ENCODE measurements at regions not wholly inside any gene's neighbourhood (a gene's known extent, or its start where the extent isn't known, plus 50 kb on each side); places are given as distances from the start of the nearest gene placed in this dataset.
"Not testable (repeated sequence)": the region's sequence is repeated elsewhere in the genome, so short reads cannot be mapped to it uniquely, and the experiment has no call there.

DNA sequence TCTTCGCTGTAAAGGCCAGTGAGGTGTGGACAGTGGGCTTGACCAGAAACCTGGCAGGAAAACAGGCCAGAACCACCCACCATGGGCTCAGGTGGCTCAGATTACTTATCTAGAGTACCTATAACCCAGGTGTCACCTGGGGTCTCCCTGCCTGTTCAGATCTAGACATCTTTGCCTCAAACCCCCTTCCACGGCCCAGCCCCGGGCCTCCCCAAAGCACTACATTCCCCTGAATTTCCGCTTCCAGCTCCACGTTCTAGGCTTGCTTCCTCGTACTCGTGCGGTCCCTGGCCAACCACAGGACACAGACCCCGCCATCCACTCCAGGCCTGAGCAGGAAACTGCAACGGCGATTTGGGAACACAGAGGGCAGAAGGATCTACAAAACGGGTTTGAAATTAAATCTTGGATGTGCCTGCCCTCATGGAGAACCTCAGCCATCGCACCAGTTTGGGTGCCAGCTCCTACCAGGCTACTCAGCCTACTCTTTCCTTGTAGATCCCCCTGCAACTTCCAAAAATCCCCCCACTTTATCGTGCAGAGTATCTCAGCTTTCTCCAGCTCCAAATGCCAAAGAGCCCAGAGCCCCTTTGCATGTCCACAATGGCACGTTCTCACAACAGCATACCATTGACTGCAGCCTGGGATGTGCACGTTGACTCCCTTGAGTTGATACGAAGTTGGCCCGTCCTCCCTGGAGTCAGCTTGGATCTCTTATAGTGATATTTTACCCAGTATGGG is 62.7 kb upstream of the CACUL1 start:
- no peak overlapping the region for H3K27ac ChIP-seq (ENCODE audit: low read depth in 2 of 2, low read length in 2 of 2)
- no peaks in the 10 kb centered on the region for H3K9me3 ChIP-seq (ENCODE audit: control insufficient read depth in 2 of 2, low read length in 2 of 2)
- H3K4me3 ChIP-seq (ENCODE audit: low read length in 2 of 2) = no peak overlapping the region
- no peaks in the 10 kb centered on the region for H3K36me3 ChIP-seq (ENCODE audit: control insufficient read depth in 2 of 2, insufficient read depth in 2 of 2, low read length in 2 of 2)
- H3K9ac ChIP-seq (ENCODE audit: low read depth in 1 of 2, low read length in 2 of 2) = no peak overlapping the region
- H3K4me1 ChIP-seq (ENCODE audit: control insufficient read depth in 2 of 2, insufficient read depth in 2 of 2, low read length in 2 of 2) = no peaks in the 10 kb centered on the region
- no peaks in the 10 kb centered on the region for H3K27me3 ChIP-seq (ENCODE audit: control insufficient read depth in 2 of 2, insufficient read depth in 2 of 2, low read length in 2 of 2)

- no peaks in the 10 kb centered on the region for H3K27me3 ChIP-seq (ENCODE audit: control insufficient read depth in 2 of 2, insufficient read depth in 2 of 2, low read length in 2 of 2)
- H3K4me1 ChIP-seq (ENCODE audit: control insufficient read depth in 2 of 2, insufficient read depth in 2 of 2, low read length in 2 of 2) = no peaks in the 10 kb centered on the region
- H3K9me3 ChIP-seq (ENCODE audit: control insufficient read depth in 2 of 2, low read length in 2 of 2) = no peaks in the 10 kb centered on the region
- no peak overlapping the region for H3K27ac ChIP-seq (ENCODE audit: low read depth in 2 of 2, low read length in 2 of 2)
- no peaks in the 10 kb centered on the region for H3K36me3 ChIP-seq (ENCODE audit: control insufficient read depth in 2 of 2, insufficient read depth in 2 of 2, low read length in 2 of 2)
- H3K4me3 ChIP-seq (ENCODE audit: low read length in 2 of 2) = no peak overlapping the region
- H3K9ac ChIP-seq (ENCODE audit: low read depth in 1 of 2, low read length in 2 of 2) = no peak overlapping the region
These were observed 64.0 kb upstream of the CACUL1 start for GRCh38 chr10:118818621-118819221.

- no peak overlapping the region for H3K27ac ChIP-seq (ENCODE audit: low read depth in 2 of 2, low read length in 2 of 2)
- H3K9me3 ChIP-seq (ENCODE audit: control insufficient read depth in 2 of 2, low read length in 2 of 2) = no peaks in the 10 kb centered on the region
- no peak overlapping the region for H3K9ac ChIP-seq (ENCODE audit: low read depth in 1 of 2, low read length in 2 of 2)
- no peaks in the 10 kb centered on the region for H3K36me3 ChIP-seq (ENCODE audit: control insufficient read depth in 2 of 2, insufficient read depth in 2 of 2, low read length in 2 of 2)
- H3K27me3 ChIP-seq (ENCODE audit: control insufficient read depth in 2 of 2, insufficient read depth in 2 of 2, low read length in 2 of 2) = no peaks in the 10 kb centered on the region
- H3K4me3 ChIP-seq (ENCODE audit: low read length in 2 of 2) = no peak overlapping the region
- H3K4me1 ChIP-seq (ENCODE audit: control insufficient read depth in 2 of 2, insufficient read depth in 2 of 2, low read length in 2 of 2) = no peaks in the 10 kb centered on the region
These were observed 65.8 kb upstream of the CACUL1 start for GRCh38 chr10:118820326-118821116.

DNA sequence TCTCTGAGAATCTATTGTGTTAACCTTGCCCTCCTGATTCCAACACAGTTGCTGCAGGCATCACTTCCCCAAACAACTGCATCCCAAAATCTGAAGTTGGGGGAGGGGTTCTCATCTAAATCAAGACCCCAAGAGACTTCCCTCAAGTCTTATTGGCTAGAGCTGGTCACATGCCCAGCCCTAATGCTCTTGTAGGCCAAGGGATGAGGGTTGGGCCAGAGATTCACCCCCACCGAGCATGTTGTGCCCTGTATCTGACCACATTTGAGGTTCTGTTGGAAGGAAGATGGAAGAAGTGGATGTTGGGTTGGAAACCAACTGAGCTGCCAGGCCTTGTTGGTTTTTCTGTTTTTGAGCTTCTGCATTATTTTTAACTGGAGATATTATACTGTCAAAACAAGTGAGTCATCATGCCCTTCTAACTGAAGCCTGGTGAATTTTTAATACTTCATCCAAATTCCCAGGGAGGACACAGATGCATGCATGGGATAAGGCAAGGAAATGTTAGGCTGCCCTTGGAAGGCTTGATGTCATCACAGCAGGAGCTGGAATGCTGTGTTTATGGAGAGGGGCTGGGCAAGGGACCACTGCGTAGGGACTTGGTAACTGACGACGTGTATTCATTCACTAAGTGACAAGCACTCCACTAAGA is 68.6 kb upstream of the CACUL1 start:
- Histone ChIP-seq H3K27ac (ENCODE audit: low read depth in 2 of 2, low read length in 2 of 2) (no peak overlapping the region), H3K4me3 (ENCODE audit: low read length in 2 of 2) (no peak overlapping the region), H3K9me3 (ENCODE audit: control insufficient read depth in 2 of 2, low read length in 2 of 2) (no peaks in the 10 kb centered on the region), H3K27me3 (ENCODE audit: control insufficient read depth in 2 of 2, insufficient read depth in 2 of 2, low read length in 2 of 2) (no peaks in the 10 kb centered on the region), H3K9ac (ENCODE audit: low read depth in 1 of 2, low read length in 2 of 2) (no peak overlapping the region), H3K36me3 (ENCODE audit: control insufficient read depth in 2 of 2, insufficient read depth in 2 of 2, low read length in 2 of 2) (no peaks in the 10 kb centered on the region), H3K4me1 (ENCODE audit: control insufficient read depth in 2 of 2, insufficient read depth in 2 of 2, low read length in 2 of 2) (no peaks in the 10 kb centered on the region)

DNA sequence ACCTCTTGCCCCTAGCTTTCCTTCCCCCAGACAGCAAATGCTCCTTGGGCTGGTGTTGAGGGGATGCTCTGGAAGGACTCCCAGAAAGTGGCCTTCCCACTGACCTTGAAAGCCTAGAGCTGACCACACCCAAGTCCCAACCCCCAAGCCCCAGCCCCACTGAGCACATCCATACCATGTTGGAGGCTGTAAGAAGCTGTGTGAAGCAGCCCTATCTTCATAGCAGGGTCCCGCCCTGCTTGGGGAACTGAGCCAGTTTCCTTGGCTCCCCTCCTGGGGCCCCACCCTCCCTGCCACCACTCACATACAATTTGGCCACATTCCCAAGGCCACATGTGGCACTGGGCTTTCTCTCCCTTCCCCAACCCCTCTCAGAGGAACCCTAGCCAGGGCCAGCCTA is 72.3 kb upstream of the CACUL1 start:
- Histone ChIP-seq H3K4me1 (ENCODE audit: control insufficient read depth in 2 of 2, insufficient read depth in 2 of 2, low read length in 2 of 2) (peaks cover 0 to 2% of the 10 kb centered on the region in 2 donors), H3K27ac (ENCODE audit: low read depth in 2 of 2, low read length in 2 of 2) (no peak overlapping the region), H3K9ac (ENCODE audit: low read depth in 1 of 2, low read length in 2 of 2) (no peak overlapping the region), H3K36me3 (ENCODE audit: control insufficient read depth in 2 of 2, insufficient read depth in 2 of 2, low read length in 2 of 2) (no peaks in the 10 kb centered on the region), H3K9me3 (ENCODE audit: control insufficient read depth in 2 of 2, low read length in 2 of 2) (no peaks in the 10 kb centered on the region), H3K27me3 (ENCODE audit: control insufficient read depth in 2 of 2, insufficient read depth in 2 of 2, low read length in 2 of 2) (no peaks in the 10 kb centered on the region), H3K4me3 (ENCODE audit: low read length in 2 of 2) (no peak overlapping the region)

DNA sequence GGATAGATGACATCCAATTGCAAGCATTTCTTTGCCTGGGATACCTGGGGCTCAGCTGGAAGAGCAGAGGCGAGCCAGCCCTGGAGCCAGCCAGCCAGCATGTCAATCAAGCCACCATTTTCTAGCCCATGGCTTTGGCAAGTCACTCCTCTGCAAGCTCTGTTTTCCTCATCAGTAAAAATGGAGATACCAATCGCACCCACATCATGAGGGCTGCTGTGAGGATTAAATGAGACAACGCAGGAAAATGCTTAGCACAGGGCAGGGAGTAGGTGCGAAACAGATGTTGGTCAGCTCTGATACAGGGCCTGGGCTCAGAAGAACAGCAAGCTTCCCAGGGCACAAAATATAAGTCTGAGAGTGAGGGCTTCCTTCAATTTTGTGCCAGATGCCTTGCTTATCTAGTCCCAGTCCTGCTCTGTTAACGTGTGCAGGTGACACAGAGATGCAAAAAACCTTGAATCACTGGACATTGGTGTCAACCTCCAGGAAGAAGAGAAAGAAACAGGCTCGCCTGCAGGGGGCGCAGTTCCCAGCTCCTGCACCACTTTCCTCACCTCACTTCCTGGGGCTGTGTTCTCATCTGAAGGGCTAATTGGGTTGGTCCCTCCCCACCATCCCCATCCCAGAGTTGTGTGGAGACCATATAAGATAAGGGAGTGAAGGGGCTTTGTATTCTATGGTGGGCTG is 72.8 kb upstream of the CACUL1 start:
- Histone ChIP-seq H3K4me1 (ENCODE audit: control insufficient read depth in 2 of 2, insufficient read depth in 2 of 2, low read length in 2 of 2) (peaks cover 0 to 3% of the 10 kb centered on the region in 2 donors), H3K36me3 (ENCODE audit: control insufficient read depth in 2 of 2, insufficient read depth in 2 of 2, low read length in 2 of 2) (no peaks in the 10 kb centered on the region), H3K9me3 (ENCODE audit: control insufficient read depth in 2 of 2, low read length in 2 of 2) (no peaks in the 10 kb centered on the region), H3K9ac (ENCODE audit: low read depth in 1 of 2, low read length in 2 of 2) (no peak overlapping the region), H3K27me3 (ENCODE audit: control insufficient read depth in 2 of 2, insufficient read depth in 2 of 2, low read length in 2 of 2) (no peaks in the 10 kb centered on the region), H3K4me3 (ENCODE audit: low read length in 2 of 2) (no peak overlapping the region), H3K27ac (ENCODE audit: low read depth in 2 of 2, low read length in 2 of 2) (no peak overlapping the region)

DNA sequence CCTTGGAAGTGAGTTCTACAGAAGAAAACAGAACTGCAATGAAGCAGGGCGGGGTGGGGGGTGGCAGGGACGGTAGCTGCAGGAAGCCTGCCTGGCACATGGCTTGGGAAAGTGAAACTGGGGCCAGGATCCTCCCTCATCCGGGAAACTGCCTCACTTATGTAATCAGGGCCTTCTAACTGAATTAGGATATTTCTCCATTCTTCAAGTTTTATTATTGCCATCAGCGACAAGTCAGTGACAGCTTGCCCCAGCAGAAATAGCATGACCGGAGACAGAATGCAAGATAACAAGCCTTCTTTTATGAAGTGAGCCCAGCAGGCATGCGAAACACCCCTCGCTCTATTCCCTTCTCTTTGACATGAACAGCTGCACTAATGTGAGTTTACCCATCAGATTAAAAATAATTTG is 77.5 kb upstream of the CACUL1 start:
- H3K4me3 ChIP-seq (ENCODE audit: low read length in 2 of 2) = peak overlapping the region in 1 of 2 donors; percentile 41
- H3K27me3 ChIP-seq (ENCODE audit: control insufficient read depth in 2 of 2, insufficient read depth in 2 of 2, low read length in 2 of 2) = no peaks in the 10 kb centered on the region
- no peaks in the 10 kb centered on the region for H3K9me3 ChIP-seq (ENCODE audit: control insufficient read depth in 2 of 2, low read length in 2 of 2)
- no peaks in the 10 kb centered on the region for H3K36me3 ChIP-seq (ENCODE audit: control insufficient read depth in 2 of 2, insufficient read depth in 2 of 2, low read length in 2 of 2)
- peaks cover 0 to 3% of the 10 kb centered on the region in 2 donors for H3K4me1 ChIP-seq (ENCODE audit: control insufficient read depth in 2 of 2, insufficient read depth in 2 of 2, low read length in 2 of 2)
- peak overlapping the region in 1 of 2 donors; percentile 43 for H3K27ac ChIP-seq (ENCODE audit: low read depth in 2 of 2, low read length in 2 of 2)
- H3K9ac ChIP-seq (ENCODE audit: low read depth in 1 of 2, low read length in 2 of 2) = no peak overlapping the region

- H3K9me3 ChIP-seq (ENCODE audit: control insufficient read depth in 2 of 2, low read length in 2 of 2); H3K9ac ChIP-seq (ENCODE audit: low read depth in 1 of 2, low read length in 2 of 2); H3K27ac ChIP-seq (ENCODE audit: low read depth in 2 of 2, low read length in 2 of 2); H3K27me3 ChIP-seq (ENCODE audit: control insufficient read depth in 2 of 2, insufficient read depth in 2 of 2, low read length in 2 of 2); H3K4me3 ChIP-seq (ENCODE audit: low read length in 2 of 2); H3K36me3 ChIP-seq (ENCODE audit: control insufficient read depth in 2 of 2, insufficient read depth in 2 of 2, low read length in 2 of 2); H3K4me1 ChIP-seq (ENCODE audit: control insufficient read depth in 2 of 2, insufficient read depth in 2 of 2, low read length in 2 of 2): not testable (repeated sequence)
These were observed 79.6 kb upstream of the CACUL1 start for GRCh38 chr10:118834370-118834769.

GRCh38 chr10:118835682-118836326 is 81.0 kb upstream of the CACUL1 start:
- peaks cover 0 to 3% of the 10 kb centered on the region in 2 donors for H3K4me1 ChIP-seq (ENCODE audit: control insufficient read depth in 2 of 2, insufficient read depth in 2 of 2, low read length in 2 of 2)
- no peaks in the 10 kb centered on the region for H3K36me3 ChIP-seq (ENCODE audit: control insufficient read depth in 2 of 2, insufficient read depth in 2 of 2, low read length in 2 of 2)
- no peaks in the 10 kb centered on the region for H3K9me3 ChIP-seq (ENCODE audit: control insufficient read depth in 2 of 2, low read length in 2 of 2)
- no peak overlapping the region for H3K4me3 ChIP-seq (ENCODE audit: low read length in 2 of 2)
- H3K27ac ChIP-seq (ENCODE audit: low read depth in 2 of 2, low read length in 2 of 2) = no peak overlapping the region
- no peak overlapping the region for H3K9ac ChIP-seq (ENCODE audit: low read depth in 1 of 2, low read length in 2 of 2)
- H3K27me3 ChIP-seq (ENCODE audit: control insufficient read depth in 2 of 2, insufficient read depth in 2 of 2, low read length in 2 of 2) = no peaks in the 10 kb centered on the region

All from mucosa of rectum (tissue), 2 donors.